Activated naive CD8-positive, alpha-beta T cell treated with anti-CD3 and anti-CD28 coated beads for 36 hours (primary cell): ENCODE measurements at regions not wholly inside any gene's neighbourhood (a gene's known extent, or its start where the extent isn't known, plus 50 kb on each side); places are given as distances from the start of the nearest gene placed in this dataset.

Experiments used
- DNase-seq: peaks from one replicate; pipeline ENCODE4 v3.0.0; 2021
- H3K27ac Mint-ChIP-seq: one replicate; pipeline ENCODE4 v1.8.0; 2022; ENCODE audit warnings: mild to moderate bottlenecking, moderate library complexity, mixed read lengths
- H3K27me3 Mint-ChIP-seq: one replicate; pipeline ENCODE4 v1.8.0; 2022; ENCODE audit warnings: mild to moderate bottlenecking, mixed read lengths
- H3K36me3 Mint-ChIP-seq: one replicate; pipeline ENCODE4 v1.8.0; 2021; ENCODE audit warnings: mild to moderate bottlenecking, mixed read lengths
- H3K4me1 Mint-ChIP-seq: one replicate; pipeline ENCODE4 v1.8.0; 2021; ENCODE audit warnings: mixed read lengths
- H3K4me3 Mint-ChIP-seq: one replicate; pipeline ENCODE4 v1.8.0; 2022; ENCODE audit warnings: mild to moderate bottlenecking, moderate library complexity, mixed read lengths
- H3K9me3 Mint-ChIP-seq: one replicate; pipeline ENCODE4 v1.8.0; 2022; ENCODE audit warnings: mixed read lengths

DNA sequence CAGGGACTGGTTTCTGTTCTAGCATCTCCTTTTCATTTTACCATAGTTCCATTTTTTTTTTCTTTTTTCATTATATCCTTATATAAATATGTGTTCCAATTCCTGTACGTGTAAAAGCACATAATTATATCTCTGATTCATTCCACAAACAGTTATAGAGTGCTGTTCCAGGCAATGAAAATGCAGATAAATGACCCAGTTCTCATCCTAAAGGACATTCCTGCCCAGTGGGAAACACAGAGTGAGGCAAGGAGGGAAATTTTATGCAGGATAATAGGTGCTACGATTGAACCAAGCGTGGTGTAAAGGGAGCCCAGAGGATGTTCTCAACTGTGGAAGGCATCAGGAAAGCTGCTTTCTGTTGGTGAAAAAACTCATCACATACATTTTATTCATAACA, 408.1 kb downstream of the GATA3 start:
- Mint-ChIP-seq H3K27ac (no peak overlapping the region), H3K9me3 (peaks cover 1% of the 10 kb centered on the region), H3K4me1 (peaks cover 7% of the 10 kb centered on the region), H3K36me3 (no peaks in the 10 kb centered on the region), H3K27me3 (peaks cover 15% of the 10 kb centered on the region), H3K4me3 (no peak overlapping the region)
- DNase-seq, result no peak

DNA sequence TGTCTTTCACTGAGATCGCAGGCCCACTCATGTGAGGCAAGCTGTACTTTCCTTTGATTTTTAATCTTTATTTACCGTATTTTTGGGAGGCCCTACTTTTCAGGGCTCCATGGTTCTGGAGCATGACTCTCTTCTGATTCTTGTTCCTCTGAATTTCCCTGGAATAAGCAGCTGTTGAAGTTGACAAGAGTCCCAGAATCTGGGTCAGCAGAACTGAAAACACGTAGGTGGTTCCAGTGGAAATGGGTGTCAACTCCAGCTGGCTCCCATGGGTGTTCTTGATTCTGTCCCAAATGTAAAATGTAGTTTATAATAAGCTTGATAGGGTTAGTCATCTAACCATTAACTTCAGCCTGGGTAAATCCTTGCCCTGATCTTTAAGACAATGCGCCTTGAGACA, 409.4 kb downstream of the GATA3 start:
- no peak overlapping the region for H3K27ac Mint-ChIP-seq
- no peak overlapping the region for H3K4me3 Mint-ChIP-seq
- no peak for DNase-seq
- H3K36me3 Mint-ChIP-seq, result no peaks in the 10 kb centered on the region
- peaks cover 7% of the 10 kb centered on the region for H3K4me1 Mint-ChIP-seq
- no peaks in the 10 kb centered on the region for H3K9me3 Mint-ChIP-seq
- peaks cover 15% of the 10 kb centered on the region for H3K27me3 Mint-ChIP-seq

DNA sequence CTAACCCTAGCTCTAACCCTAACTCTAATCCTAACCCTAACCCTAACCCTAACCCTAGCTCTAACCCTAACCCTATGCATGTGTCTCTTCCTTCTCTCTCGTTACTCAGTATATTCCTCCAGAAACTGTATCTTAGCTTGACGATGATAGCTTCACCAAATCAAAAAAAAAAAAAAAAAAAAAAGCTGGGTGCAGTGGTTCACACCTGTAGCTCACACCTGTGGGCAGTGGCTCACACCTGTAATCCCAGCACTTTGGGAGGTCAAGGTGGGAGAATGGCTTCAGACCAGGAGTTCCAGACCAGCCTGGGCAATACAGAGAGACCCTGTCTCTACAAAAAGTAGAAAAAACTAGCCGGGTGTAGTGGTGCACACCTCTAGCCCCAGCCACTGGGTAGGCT, 414.0 kb downstream of the GATA3 start:
- Mint-ChIP-seq H3K27me3 (peaks cover 20% of the 10 kb centered on the region), H3K9me3 (no peaks in the 10 kb centered on the region), H3K4me3 (no peak overlapping the region), H3K36me3 (no peaks in the 10 kb centered on the region), H3K4me1 (no peaks in the 10 kb centered on the region), H3K27ac (no peak overlapping the region)
- DNase-seq, result no peak

DNA sequence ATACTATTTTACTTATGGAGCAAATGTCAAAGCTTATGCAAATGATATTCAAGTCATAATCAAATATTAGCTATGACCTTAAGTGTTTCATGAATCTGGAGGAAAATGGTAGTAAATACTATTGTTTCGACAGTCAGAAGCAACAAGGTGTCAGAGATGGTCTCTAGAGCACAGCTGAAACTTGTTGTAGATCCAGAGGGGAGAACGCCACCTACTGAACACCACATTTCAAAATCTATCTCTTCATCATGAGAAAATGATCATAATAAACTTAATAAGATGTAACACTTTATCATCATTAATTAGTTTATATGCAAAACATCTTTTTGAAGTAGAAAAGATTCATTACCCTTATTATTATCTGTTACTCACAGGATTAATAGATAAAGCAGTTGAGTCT, 418.7 kb downstream of the GATA3 start:
- H3K27me3 Mint-ChIP-seq, result peaks cover 21% of the 10 kb centered on the region
- H3K9me3 Mint-ChIP-seq, result peaks cover 6% of the 10 kb centered on the region
- H3K4me1 Mint-ChIP-seq, result no peaks in the 10 kb centered on the region
- no peaks in the 10 kb centered on the region for H3K36me3 Mint-ChIP-seq
- DNase-seq, result no peak
- H3K4me3 Mint-ChIP-seq, result no peak overlapping the region
- no peak overlapping the region for H3K27ac Mint-ChIP-seq

DNA sequence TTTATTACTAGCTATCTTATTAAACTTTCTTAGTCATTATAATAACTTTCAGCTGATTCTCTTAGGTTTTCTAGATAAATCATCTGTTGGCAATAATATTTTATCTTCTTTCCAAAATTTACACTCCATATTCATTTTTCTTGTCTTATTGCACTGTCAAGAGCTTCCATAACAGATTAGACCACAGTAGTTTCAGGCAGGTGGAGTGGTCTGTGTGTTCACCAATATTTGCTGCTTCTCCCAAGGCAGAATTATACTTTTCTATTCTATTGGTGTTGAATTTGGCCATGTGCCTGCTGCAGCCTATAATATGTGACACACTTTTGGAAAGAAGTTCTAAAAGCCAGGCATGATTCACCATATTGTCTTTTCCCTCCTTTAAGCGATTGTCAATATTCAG, 422.8 kb downstream of the GATA3 start:
- Mint-ChIP-seq H3K27ac (no peak overlapping the region), H3K36me3 (no peaks in the 10 kb centered on the region), H3K9me3 (peaks cover 6% of the 10 kb centered on the region), H3K4me3 (no peak overlapping the region), H3K27me3 (peaks cover 24% of the 10 kb centered on the region), H3K4me1 (no peaks in the 10 kb centered on the region)
- no peak for DNase-seq

DNA sequence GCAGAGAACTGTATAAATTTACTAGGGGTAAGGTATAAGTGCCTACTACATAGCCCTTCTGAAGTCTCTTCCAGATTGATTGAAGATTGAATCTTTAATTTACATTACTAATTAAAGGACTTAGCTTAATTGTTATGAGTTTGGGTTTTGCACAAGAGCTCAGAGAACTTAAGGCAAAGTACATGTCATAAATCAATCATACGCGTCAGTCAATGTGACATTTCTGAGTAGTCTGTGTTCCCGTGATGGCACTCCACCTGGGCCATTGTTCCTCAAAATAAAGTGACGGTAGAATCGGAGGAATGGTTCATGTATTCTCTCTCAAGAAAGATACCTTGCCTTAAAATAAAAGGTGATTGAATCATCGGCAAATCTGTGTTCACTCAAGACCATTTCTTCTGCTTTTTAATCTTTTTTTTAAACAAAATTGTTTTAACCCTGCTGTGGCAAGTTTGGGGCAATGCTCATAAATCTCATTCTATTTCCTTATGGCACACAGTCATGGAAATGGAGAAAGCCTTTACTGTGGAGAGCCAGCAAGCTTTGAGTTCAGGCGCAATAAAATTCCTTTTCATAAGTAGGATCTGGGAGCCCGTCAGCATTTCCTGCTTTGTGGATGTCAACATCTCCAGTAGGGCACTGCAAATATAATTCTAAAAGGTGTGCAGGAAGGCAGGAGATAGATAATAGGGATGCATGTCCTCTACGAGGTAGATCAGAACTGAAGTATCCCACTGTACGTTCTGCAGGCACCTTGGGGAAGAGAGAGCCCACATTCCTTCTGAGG, 427.4 kb downstream of the GATA3 start:
- peaks cover 6% of the 10 kb centered on the region for H3K9me3 Mint-ChIP-seq
- H3K36me3 Mint-ChIP-seq, result no peaks in the 10 kb centered on the region
- H3K4me3 Mint-ChIP-seq, result no peak overlapping the region
- no peaks in the 10 kb centered on the region for H3K4me1 Mint-ChIP-seq
- no peak overlapping the region for H3K27ac Mint-ChIP-seq
- peaks cover 30% of the 10 kb centered on the region for H3K27me3 Mint-ChIP-seq
- DNase-seq, result no peak

DNA sequence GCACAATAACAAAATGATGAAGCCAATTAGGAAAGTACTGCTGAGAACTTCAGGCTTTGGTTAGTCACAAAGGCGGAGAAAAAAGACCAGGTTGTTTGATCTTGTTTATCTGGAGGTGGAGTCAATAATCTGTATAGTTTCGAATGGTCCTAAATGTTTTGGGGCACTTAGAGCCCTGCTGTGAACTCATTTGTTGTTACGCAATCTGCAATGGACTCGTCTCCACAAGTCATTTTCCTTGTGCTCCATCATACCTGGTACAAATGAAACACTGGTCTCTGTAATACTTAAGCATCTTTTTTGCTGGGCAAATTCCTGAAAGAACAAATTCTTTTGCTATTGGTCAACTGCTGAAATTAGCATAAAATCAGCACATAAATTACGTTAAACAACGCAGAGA, 430.5 kb downstream of the GATA3 start:
- Mint-ChIP-seq H3K27ac (no peak overlapping the region), H3K36me3 (no peaks in the 10 kb centered on the region), H3K4me1 (no peaks in the 10 kb centered on the region), H3K9me3 (no peaks in the 10 kb centered on the region), H3K4me3 (no peak overlapping the region), H3K27me3 (peaks cover 25% of the 10 kb centered on the region)
- DNase-seq, result no peak

DNA sequence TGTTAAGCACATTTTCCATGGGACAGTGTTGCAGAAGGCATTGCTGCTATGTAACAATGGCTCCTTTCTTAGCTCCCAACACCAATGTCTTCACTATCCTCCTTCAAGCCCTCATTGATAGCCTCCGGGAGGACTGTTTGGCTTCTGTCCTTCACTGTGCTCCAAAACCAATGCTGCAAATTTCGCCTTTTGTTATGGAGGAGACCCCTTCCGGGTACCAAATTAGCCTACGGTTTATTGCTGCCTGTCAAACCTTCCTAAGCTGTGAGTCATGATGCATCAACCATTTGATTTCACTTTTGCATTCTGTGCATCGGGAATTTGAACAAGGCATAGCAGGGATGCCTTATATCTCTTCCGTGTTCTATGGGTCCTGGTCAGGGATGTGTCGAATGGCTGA, 432.9 kb downstream of the GATA3 start:
- H3K9me3 Mint-ChIP-seq, result no peaks in the 10 kb centered on the region
- no peak overlapping the region for H3K27ac Mint-ChIP-seq
- H3K4me1 Mint-ChIP-seq, result no peaks in the 10 kb centered on the region
- no peaks in the 10 kb centered on the region for H3K36me3 Mint-ChIP-seq
- H3K27me3 Mint-ChIP-seq, result peaks cover 18% of the 10 kb centered on the region
- no peak for DNase-seq
- no peak overlapping the region for H3K4me3 Mint-ChIP-seq

DNA sequence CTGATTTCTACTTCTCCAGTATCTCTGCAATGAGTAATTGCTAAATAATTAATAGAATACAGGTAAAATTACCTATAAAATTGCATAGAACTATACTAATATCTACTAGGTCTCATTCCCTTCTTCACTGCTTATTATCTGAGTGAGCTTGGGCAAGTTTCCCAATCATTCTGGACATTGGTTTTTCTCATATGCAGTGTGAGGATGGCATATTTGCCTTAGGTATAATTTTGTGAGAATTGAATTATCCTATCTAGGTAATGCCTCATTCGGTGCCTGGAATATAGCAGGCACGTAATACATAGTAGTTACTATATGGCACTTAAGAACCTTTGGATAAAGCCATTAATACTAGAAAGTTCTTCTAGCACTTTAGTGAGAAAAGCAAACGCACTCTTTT, 434.7 kb downstream of the GATA3 start:
- Mint-ChIP-seq H3K27ac (no peak overlapping the region), H3K9me3 (no peaks in the 10 kb centered on the region), H3K4me1 (no peaks in the 10 kb centered on the region), H3K36me3 (no peaks in the 10 kb centered on the region), H3K27me3 (peaks cover 9% of the 10 kb centered on the region), H3K4me3 (no peak overlapping the region)
- no peak for DNase-seq

DNA sequence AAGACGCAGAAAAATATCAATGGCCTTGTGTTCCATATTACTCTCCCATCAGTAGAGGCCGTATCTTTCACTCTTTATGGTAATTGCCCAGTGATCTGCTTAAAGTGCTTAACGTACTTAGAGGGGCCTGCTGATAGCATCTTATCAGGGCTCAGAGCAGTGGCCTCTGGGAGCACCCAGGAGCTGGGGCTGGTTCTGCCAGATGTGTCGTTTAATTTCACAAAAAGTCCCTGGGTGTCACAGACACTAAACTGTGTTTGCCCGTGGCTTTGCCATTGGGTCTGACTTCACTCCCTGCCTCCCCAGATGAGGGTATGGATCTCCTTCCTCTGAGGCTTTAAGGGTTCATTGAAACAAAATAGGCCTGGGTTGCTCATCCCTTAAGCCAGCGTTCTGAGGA, 435.3 kb downstream of the GATA3 start:
- H3K36me3 Mint-ChIP-seq, result no peaks in the 10 kb centered on the region
- H3K27me3 Mint-ChIP-seq, result peaks cover 3% of the 10 kb centered on the region
- no peak for DNase-seq
- H3K4me3 Mint-ChIP-seq, result no peak overlapping the region
- no peak overlapping the region for H3K27ac Mint-ChIP-seq
- no peaks in the 10 kb centered on the region for H3K4me1 Mint-ChIP-seq
- no peaks in the 10 kb centered on the region for H3K9me3 Mint-ChIP-seq

DNA sequence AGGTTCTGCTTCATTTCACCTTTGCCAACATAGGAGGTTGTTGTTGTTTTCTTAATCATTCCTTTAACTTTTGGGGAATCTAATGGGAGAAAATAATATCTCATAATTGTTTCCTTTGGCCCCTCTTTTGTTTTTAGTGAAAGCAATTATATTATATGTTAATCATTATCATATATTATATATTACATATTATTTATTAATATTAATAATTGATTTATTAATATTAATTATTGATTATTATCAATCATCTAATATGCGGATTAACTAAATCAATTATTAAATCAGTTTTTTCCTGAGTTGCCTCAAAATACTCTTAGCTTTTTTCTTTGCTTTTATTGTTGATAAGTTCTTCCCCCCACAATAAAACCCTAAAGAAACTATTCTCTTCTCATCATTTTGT, 443.8 kb downstream of the GATA3 start:
- H3K9me3 Mint-ChIP-seq, result no peaks in the 10 kb centered on the region
- peaks cover 6% of the 10 kb centered on the region for H3K4me1 Mint-ChIP-seq
- no peak for DNase-seq
- H3K27me3 Mint-ChIP-seq, result peaks cover 4% of the 10 kb centered on the region
- no peak overlapping the region for H3K4me3 Mint-ChIP-seq
- no peaks in the 10 kb centered on the region for H3K36me3 Mint-ChIP-seq
- no peak overlapping the region for H3K27ac Mint-ChIP-seq

DNA sequence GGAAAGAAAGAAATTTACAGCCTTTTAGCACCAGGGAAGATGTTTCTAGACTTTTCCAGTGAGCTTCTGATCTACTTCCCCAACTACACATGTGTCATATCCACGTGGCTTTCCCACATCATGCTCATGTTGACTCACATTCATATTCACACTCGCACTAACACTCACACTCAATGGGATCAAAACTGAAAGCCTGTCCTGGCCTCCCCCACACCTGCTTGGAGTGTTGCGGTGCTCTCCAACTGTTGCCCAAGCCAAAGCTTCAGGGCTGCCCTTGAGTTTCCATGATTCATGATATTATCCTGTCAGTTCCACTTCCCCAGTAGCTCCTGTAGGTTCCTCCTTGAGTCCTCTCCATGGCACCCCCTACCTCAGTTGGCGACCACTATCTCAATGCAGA, 444.4 kb downstream of the GATA3 start:
- Mint-ChIP-seq H3K4me3 (no peak overlapping the region), H3K36me3 (no peaks in the 10 kb centered on the region), H3K27ac (no peak overlapping the region), H3K9me3 (no peaks in the 10 kb centered on the region), H3K27me3 (peaks cover 5% of the 10 kb centered on the region), H3K4me1 (peaks cover 6% of the 10 kb centered on the region)
- no peak for DNase-seq

DNA sequence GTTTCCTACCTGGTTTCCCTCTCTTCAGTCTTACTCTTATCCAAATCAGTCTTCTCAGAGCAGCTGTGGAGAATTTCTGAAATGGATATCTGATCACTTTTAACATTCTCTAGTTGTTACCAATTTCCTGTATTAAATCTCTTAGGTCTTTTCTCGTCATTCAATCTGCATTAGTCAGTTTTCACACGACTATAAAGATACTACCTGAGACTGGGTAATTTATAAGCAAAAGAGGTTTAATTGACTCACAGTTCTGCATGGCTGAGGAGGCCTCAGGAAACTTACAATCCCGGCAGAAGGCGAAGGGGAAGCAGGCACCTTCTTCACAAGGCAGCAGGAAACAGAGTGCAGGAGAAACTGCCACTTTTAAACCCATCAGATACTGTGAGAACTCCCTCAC, 444.8 kb downstream of the GATA3 start:
- H3K4me1 Mint-ChIP-seq, result peaks cover 6% of the 10 kb centered on the region
- no peak overlapping the region for H3K4me3 Mint-ChIP-seq
- H3K27ac Mint-ChIP-seq, result no peak overlapping the region

DNA sequence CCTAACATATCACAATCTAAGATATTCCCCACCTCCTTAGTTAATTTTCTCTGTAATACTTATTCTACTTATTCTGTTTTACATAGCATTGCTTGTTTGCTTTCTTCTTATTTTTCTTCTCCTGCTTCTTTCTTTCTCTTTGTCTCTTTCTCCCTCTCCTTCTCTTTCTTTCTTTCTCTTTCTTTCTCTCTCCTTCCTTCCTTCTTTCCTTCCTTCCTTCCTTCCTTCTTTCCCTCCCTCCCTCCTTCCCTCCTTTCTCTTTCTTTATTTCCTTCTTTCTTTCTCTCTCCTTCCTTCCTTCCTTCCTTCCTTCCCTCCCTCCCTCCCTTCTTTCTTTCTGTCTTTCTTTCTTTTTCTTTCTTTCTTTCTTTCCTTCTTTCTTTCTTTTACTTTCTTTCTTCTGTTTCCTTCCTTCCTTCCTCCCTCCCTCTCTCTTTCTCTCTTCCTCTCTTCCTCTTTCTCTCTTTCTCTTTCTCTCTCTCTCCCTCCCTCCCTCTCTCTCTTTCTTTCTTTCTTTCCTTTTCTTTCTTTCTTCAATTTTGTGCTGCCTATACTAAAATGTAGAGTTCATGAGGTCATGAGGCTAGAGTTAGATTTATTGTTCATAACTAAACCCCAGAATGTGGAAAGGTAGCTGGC, 445.4 kb downstream of the GATA3 start:
- no peak overlapping the region for H3K27ac Mint-ChIP-seq
- H3K27me3 Mint-ChIP-seq, result peaks cover 10% of the 10 kb centered on the region

More for the DNA sequence above, 444.8 kb downstream of the GATA3 start:
- H3K27me3 Mint-ChIP-seq, result peaks cover 7% of the 10 kb centered on the region
- H3K36me3 Mint-ChIP-seq, result no peaks in the 10 kb centered on the region
- DNase-seq, result no peak
- no peaks in the 10 kb centered on the region for H3K9me3 Mint-ChIP-seq

DNA sequence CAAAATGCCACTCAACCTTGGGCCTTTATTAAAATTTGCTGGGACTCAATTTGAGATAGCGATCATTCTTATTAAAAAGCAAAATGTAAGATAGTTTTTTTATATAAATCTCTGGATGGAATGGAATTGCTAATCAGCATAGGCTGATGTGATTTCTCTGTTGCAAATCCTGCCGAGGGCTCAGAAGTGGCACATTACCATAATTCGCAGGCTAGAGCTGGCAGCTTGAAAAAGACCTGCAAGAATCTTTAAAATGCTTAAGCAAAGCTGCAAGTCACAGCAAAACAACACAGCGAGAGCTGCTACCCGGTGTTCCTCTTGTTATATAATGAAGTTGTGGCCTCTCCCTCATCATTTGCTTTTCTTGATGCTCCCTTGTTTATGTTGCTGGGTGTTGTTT, 448.1 kb downstream of the GATA3 start:
- Mint-ChIP-seq H3K4me3 (no peak overlapping the region), H3K9me3 (no peaks in the 10 kb centered on the region), H3K27ac (no peak overlapping the region), H3K36me3 (no peaks in the 10 kb centered on the region), H3K4me1 (peaks cover 6% of the 10 kb centered on the region), H3K27me3 (peaks cover 10% of the 10 kb centered on the region)
- no peak for DNase-seq

More for the DNA sequence above, 445.4 kb downstream of the GATA3 start:
- no peaks in the 10 kb centered on the region for H3K9me3 Mint-ChIP-seq
- no peak for DNase-seq
- no peak overlapping the region for H3K4me3 Mint-ChIP-seq
- H3K36me3 Mint-ChIP-seq, result no peaks in the 10 kb centered on the region
- peaks cover 6% of the 10 kb centered on the region for H3K4me1 Mint-ChIP-seq

DNA sequence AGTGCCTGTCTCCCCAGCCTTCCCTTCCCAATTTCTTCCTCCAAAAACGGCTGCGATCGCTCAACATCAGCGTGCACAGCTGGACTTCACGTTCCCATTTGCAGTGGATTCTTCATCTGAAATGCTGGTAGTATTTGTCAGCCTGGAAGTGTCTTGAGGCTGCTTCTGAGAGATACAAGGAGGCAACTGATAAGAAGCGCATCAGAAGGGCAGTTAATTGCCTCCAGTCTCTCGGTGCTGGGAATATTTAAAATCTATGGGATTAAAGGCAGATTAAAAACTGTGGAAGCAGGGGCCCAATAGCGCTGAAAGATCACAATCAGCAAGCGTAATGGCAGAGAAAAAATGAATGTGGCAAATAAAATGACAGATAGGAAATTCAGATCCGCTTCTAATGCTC, 450.0 kb downstream of the GATA3 start:
- DNase-seq, result no peak
- no peaks in the 10 kb centered on the region for H3K36me3 Mint-ChIP-seq
- H3K4me1 Mint-ChIP-seq, result no peaks in the 10 kb centered on the region
- H3K4me3 Mint-ChIP-seq, result no peak overlapping the region
- H3K9me3 Mint-ChIP-seq, result no peaks in the 10 kb centered on the region
- no peak overlapping the region for H3K27ac Mint-ChIP-seq
- H3K27me3 Mint-ChIP-seq, result peaks cover 17% of the 10 kb centered on the region
